Keratinocyte (primary cell): ENCODE measurements at regions not wholly inside any gene's neighbourhood (a gene's known extent, or its start where the extent isn't known, plus 50 kb on each side); places are given as distances from the start of the nearest gene placed in this dataset.

Source experiments
- DNase-seq: peaks from one replicate; pipeline ENCODE4 v3.0.0-alpha.2; 2011; ENCODE audit warnings: low read depth, missing footprints, low spot score
- FAIRE-seq: peaks from 2 replicates; lab custom pipeline; 2011; peaks lifted over from hg19 to GRCh38; lab: Jason Lieb, UNC
- H2AFZ ChIP-seq: 2 replicates; pipeline ENCODE4 v1.6.0; 2012; ENCODE audit warnings: low read length, control low read depth, inconsistent platforms; ENCODE audit not compliant: control insufficient read depth
- H3K27ac ChIP-seq: 2 replicates; pipeline ENCODE4 v1.5.1; 2011; ENCODE audit warnings: low read length; ENCODE audit not compliant: control insufficient read depth, insufficient read depth
- H3K27me3 ChIP-seq: 3 replicates; pipeline ENCODE4 v1.6.0; 2011; ENCODE audit warnings: low read length; ENCODE audit not compliant: control insufficient read depth, insufficient read depth; ENCODE audit errors: extremely low read depth
- H3K36me3 ChIP-seq, 2 experiments: 2 replicates in 1 of 2; 3 replicates in 1 of 2; pipeline ENCODE4 v1.5.1; 2011; ENCODE audit warnings: low read length in 2 of 2, mild to moderate bottlenecking in 1 of 2; ENCODE audit not compliant: control insufficient read depth in 2 of 2, insufficient read depth in 2 of 2; ENCODE audit errors: extremely low read depth in 1 of 2
- H3K4me1 ChIP-seq: 3 replicates; pipeline ENCODE4 v1.5.1; 2011; ENCODE audit warnings: low read length; ENCODE audit not compliant: control insufficient read depth, insufficient read depth; ENCODE audit errors: extremely low read depth
- H3K4me2 ChIP-seq: 3 replicates; pipeline ENCODE4 v1.6.0; 2011; ENCODE audit warnings: low read depth, low read length; ENCODE audit not compliant: control insufficient read depth, insufficient read depth; ENCODE audit errors: extremely low read depth
- H3K4me3 ChIP-seq, 3 experiments: fragments of 200-600 bp in 1 of 3; sonication (generic) in 1 of 3; 2 replicates in 2 of 3; 3 replicates in 1 of 3; pipeline ENCODE4 v1.5.1; 2011 to 2016; ENCODE audit warnings: low read length in 3 of 3, mild to moderate bottlenecking in 3 of 3, control low read depth in 2 of 3, inconsistent platforms in 1 of 3, low read depth in 1 of 3, mixed read lengths in 1 of 3, mixed run types in 1 of 3, moderate library complexity in 1 of 3; ENCODE audit not compliant: control insufficient read depth in 2 of 3, insufficient read depth in 2 of 3; ENCODE audit errors: extremely low read depth in 1 of 3
- H3K79me2 ChIP-seq: 2 replicates; pipeline ENCODE4 v1.6.0; 2012; ENCODE audit warnings: low read length; ENCODE audit not compliant: control insufficient read depth, insufficient read depth
- H3K9ac ChIP-seq: 3 replicates; pipeline ENCODE4 v1.6.0; 2011; ENCODE audit warnings: low read length; ENCODE audit not compliant: control insufficient read depth, insufficient read depth; ENCODE audit errors: extremely low read depth
- H3K9me1 ChIP-seq: 3 replicates; pipeline ENCODE4 v1.6.0; 2011; ENCODE audit warnings: low read length; ENCODE audit not compliant: control insufficient read depth, insufficient read depth; ENCODE audit errors: extremely low read depth
- H3K9me3 ChIP-seq: 2 replicates; pipeline ENCODE4 v1.5.1; 2012; ENCODE audit warnings: low read depth, low read length; ENCODE audit not compliant: control insufficient read depth
- H4K20me1 ChIP-seq: 3 replicates; pipeline ENCODE4 v1.6.0; 2011; ENCODE audit warnings: low read length; ENCODE audit not compliant: control insufficient read depth, insufficient read depth; ENCODE audit errors: extremely low read depth
- EZH2 ChIP-seq: IDR thresholded peaks from one replicate; pipeline ENCODE4 v1.6.1; 2012; ENCODE audit warnings: inconsistent platforms, mild to moderate bottlenecking, low read length, moderate library complexity
- dilution Hi-C: fragments of 300-500 bp; cut with MboI; formaldehyde crosslinking; loops from one replicate; pipeline ENCODE4 v1.7.0; 2020; ENCODE audit warnings: low sequenced_read_pairs; ENCODE audit not compliant: extremely low pct_ligation_motif_present
- TF ChIP-seq, protein P1 (sequence below), 3 experiments: IDR thresholded peaks in 1 of 3; conservative IDR thresholded peaks in 1 of 3; optimal IDR thresholded peaks in 1 of 3; 2 replicates in 2 of 3; 3 replicates in 1 of 3; pipeline versions ENCODE3 to v1.5.1; 2011; ENCODE audit warnings: low read length in 3 of 3, mild to moderate bottlenecking in 3 of 3, moderate library complexity in 2 of 3, control low read depth in 1 of 3, inconsistent platforms in 1 of 3; ENCODE audit not compliant: insufficient read depth in 2 of 3; ENCODE audit errors: extremely low read depth in 1 of 3

GRCh38 chr6:112938650-112939049 lies 591.5 kb downstream of the RFPL4B start:
- DNase-seq (no peak), FAIRE-seq (no peak)
- Histone ChIP-seq H3K4me2 (no peak overlapping the region), H3K4me1 (no peaks in the 10 kb centered on the region), H4K20me1 (no peaks in the 10 kb centered on the region), H3K27me3 (no peaks in the 10 kb centered on the region), H3K79me2 (no peaks in the 10 kb centered on the region), H3K36me3 (no peaks in the 10 kb centered on the region), H3K9me1 (no peaks in the 10 kb centered on the region), H3K27ac (no peak overlapping the region), H2AFZ (no peak overlapping the region), H3K4me3 (no peak overlapping the region), H3K9me3 (no peaks in the 10 kb centered on the region), H3K9ac (no peak overlapping the region)
- dilution Hi-C loops, result no loop called here
- TF ChIP-seq, protein P1, sequence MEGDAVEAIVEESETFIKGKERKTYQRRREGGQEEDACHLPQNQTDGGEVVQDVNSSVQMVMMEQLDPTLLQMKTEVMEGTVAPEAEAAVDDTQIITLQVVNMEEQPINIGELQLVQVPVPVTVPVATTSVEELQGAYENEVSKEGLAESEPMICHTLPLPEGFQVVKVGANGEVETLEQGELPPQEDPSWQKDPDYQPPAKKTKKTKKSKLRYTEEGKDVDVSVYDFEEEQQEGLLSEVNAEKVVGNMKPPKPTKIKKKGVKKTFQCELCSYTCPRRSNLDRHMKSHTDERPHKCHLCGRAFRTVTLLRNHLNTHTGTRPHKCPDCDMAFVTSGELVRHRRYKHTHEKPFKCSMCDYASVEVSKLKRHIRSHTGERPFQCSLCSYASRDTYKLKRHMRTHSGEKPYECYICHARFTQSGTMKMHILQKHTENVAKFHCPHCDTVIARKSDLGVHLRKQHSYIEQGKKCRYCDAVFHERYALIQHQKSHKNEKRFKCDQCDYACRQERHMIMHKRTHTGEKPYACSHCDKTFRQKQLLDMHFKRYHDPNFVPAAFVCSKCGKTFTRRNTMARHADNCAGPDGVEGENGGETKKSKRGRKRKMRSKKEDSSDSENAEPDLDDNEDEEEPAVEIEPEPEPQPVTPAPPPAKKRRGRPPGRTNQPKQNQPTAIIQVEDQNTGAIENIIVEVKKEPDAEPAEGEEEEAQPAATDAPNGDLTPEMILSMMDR (optimal IDR thresholded peaks at IDR 0.05 in 1 of 3, IDR thresholded peaks at IDR 0.05 in 1 of 3, conservative IDR thresholded peaks at IDR 0.05 in 1 of 3; ENCODE audit: extremely low read depth in 1 of 3, insufficient read depth in 2 of 3, low read length in 3 of 3), result no peak
- no peak for TF ChIP-seq EZH2

- Histone ChIP-seq H2AFZ (no peak overlapping the region), H4K20me1 (no peaks in the 10 kb centered on the region), H3K4me2 (no peak overlapping the region), H3K4me3 (no peak overlapping the region), H3K27ac (no peak overlapping the region), H3K36me3 (no peaks in the 10 kb centered on the region), H3K9me1 (no peaks in the 10 kb centered on the region), H3K4me1 (no peaks in the 10 kb centered on the region), H3K79me2 (no peaks in the 10 kb centered on the region), H3K27me3 (no peaks in the 10 kb centered on the region), H3K9me3 (no peaks in the 10 kb centered on the region), H3K9ac (no peak overlapping the region)
- TF ChIP-seq, protein P1 (optimal IDR thresholded peaks at IDR 0.05 in 1 of 3, IDR thresholded peaks at IDR 0.05 in 1 of 3, conservative IDR thresholded peaks at IDR 0.05 in 1 of 3; ENCODE audit: extremely low read depth in 1 of 3, insufficient read depth in 2 of 3, low read length in 3 of 3), result no peak
- no peak for TF ChIP-seq EZH2
- FAIRE-seq (no peak), DNase-seq (no peak)
- dilution Hi-C loops, result no loop called here
These were observed 592.4 kb downstream of the RFPL4B start for GRCh38 chr6:112939563-112939962.
